Fibroblast of skin of scalp (primary cell): ENCODE measurements at regions not wholly inside any gene's neighbourhood (a gene's known extent, or its start where the extent isn't known, plus 50 kb on each side); places are given as distances from the start of the nearest gene placed in this dataset.
"Not testable (repeated sequence)": the region's sequence is repeated elsewhere in the genome, so short reads cannot be mapped to it uniquely, and the experiment has no call there.

Experiments used
- DNase-seq: peaks from one replicate; pipeline ENCODE4 v3.0.0-alpha.2; 2013

DNA sequence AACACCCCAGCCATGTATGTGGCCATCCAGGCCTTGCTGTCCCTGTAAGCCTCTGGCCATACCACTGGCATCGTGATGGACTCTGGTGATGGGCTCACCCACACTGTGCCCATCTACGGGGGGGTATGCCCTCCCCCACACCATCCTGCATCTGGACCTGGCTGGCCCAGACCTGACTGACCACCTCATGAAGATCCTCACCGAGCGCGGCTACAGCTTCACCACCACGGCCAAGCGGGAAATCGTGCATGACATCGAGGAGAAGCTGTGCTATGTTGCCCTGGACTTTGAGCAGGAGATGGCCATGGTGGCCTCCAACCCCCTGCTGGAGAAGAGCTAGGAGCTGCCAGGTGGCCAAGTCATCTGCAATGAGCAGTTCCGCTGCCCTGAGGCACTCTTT lies 80.4 kb upstream of the ZCCHC2 start:
- no peak for DNase-seq

- no peak for DNase-seq
Observed at GRCh38 chr18:62445386-62445917, 77.4 kb upstream of the ZCCHC2 start.

GRCh38 chr18:62446511-62446910 lies 76.3 kb upstream of the ZCCHC2 start:
- no peak for DNase-seq

GRCh38 chr18:62447652-62448051 lies 75.2 kb upstream of the ZCCHC2 start:
- no peak for DNase-seq

DNA sequence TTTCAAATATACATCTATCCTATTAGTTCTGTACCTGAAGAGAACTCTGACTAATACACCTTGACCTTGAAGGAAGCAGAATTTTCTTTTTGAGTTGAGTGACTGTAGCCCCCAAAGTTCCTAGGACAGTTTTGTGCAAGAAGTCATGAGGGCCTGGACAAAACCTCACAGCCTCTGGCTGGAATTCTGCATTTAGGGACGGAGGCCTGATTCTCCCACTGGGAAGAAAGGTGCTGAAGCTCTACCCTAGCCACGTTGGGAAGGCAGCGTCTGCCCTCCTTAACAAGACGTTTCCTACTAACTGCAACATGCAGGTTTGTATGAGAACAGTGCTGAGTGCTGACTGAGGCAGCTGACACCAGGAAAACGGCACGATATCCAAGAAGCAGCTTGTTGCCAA lies 74.4 kb upstream of the ZCCHC2 start:
- no peak for DNase-seq

DNA sequence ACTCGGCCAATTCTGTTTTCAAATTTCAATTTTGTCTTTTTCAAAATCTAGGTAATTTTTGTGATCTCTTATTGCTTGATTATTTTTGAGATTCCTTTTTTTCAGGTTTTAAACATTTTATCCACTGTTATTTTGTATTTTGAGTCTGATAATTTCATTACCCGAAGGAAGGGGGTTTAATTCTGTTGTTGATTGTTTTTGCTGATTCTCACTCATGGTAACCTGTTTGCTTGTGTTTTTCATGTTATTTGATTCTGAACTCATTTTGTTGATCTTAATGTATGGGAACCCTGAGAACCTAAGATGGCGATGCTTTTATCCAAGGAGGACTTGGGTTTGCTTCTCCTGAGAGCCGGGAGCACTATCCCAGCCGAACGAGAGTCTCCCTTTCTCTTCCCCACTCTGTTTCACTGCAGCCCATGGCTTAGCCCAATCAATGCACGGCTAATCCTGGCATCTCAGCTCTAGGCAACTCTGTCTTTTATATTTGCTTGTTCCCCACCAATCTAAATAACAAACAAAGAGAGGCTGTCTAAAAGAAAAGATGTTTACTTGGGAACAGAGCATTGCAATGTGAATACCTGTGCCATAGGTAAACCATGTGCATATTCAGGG lies 73.2 kb upstream of the ZCCHC2 start:
- no peak for DNase-seq

DNA sequence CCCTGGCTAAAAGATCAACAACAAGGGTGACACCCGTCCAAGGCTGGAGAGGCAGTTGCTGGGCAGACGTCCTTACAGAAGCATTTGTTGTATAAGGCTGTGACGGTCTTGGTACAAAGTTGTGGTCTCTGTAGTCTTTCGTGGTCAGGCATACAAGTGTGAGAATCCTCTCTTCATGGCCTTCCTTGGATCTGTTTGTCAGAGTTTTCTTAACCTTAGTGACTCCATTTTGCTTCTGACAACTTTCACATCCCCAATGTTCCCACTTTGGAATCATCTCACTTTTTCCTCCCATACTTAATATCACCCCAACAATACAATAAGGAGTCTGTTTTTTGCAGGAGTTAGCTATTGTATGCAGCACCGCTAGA lies 72.7 kb upstream of the ZCCHC2 start:
- DNase-seq: no peak

DNA sequence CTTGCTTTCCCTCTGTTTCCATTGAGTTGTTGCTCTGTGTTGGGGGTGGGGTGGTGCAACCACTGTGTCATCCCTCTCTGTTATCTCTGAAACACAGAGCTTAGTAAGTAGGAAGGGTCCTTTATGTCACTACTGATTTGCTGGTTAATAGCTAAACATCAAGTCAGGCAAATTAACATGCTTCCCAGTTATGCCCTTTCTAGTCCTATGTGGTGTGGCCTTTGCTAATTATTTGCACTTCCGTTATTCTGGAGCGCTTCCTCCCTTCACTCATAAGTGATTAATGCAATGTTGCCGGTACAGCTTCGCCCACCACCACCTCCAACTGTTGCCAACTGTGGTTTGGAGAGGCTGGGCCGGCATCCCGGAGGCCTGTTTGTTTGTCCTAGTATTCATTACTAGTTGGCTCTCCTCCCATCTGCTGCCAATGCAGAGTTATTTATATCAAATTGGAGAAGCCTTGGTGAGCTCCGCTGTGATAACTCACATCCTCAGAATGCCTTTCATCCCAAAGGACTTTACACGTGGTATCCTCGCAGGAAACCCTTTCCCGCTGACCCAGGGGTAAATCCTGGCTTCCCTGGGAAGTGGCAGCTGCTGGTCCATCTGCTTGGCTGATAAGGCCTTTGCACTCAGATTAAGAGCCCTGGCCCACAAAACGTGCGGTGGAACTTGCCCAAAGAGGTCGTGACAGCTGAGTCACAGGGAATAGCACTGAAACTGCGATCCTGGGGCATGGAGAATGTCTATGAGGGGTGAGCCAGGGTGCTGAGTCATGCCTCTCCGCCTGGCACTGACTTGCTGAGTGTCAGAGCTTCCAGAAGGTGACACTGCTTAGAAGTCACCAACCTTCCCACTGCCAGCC lies 72.0 kb upstream of the ZCCHC2 start:
- DNase-seq: peak; percentile 63

DNA sequence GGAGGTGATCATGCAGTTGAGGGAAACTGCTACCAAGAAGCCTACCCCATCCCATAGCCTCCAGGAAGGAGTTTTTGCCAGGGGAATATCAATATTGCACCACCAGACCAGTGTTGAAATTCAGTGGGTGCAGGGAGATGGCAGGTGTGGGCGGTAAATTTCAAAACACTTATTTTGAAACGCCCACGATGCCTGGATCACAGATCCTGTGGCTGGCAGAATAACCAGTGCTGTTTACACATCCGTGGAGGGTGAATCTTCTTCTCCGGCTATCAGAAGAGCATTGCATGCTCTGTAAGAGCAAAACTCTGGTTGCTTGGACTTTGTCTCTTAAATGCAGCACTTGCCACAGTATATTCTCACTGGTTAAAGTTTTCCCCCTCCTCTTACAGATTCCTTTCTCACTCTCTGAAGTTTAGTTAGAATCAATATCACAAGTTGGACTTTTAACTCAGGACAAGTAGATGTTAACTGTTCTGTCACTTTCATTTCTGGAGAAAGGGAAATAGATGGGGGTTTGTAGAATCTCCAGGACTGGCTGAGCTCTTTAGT lies 70.5 kb upstream of the ZCCHC2 start:
- DNase-seq: no peak

GRCh38 chr18:62453864-62454263 lies 69.0 kb upstream of the ZCCHC2 start:
- no peak for DNase-seq

GRCh38 chr18:62454527-62454926 lies 68.3 kb upstream of the ZCCHC2 start:
- DNase-seq: no peak

DNA sequence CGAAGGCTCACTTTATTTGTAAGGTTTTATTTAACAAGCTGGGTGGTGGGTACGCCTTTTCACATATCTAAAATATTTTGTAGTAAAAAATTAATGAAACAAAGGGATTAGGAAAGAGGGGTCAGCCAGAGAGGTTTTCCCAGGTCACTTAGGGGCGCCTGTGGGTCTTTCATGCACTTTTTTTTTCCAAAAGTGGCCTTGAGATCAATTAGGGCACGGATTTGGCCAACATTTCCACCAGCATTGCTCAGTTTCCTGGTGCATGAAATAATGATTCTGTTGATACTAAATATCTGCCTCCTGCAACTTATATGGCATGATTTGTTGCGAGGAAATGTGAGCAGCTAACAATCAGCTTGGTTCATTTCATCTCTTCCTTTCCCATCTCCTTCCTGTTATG lies 67.6 kb upstream of the ZCCHC2 start:
- DNase-seq: no peak

GRCh38 chr18:62457877-62458276 lies 64.9 kb upstream of the ZCCHC2 start:
- no peak for DNase-seq

DNA sequence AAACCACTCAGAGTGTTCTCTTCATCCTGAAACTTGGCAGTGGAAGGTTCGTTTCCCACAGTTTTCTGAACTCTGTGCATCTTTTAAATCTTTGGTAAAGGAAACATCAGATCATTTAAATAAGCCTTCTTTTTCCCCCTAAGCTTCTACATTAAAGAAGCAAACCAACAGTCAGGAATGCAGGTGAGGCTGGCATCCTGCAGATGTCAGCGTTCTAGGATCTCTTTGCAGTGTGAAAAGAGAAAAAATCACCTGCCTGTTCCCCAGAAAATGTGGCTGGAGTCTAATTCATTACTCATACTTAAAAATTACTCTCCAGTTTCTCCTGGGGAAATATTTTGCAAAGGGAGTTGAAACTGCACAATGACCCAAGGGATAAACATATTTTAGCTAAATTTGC lies 64.5 kb upstream of the ZCCHC2 start:
- no peak for DNase-seq

GRCh38 chr18:62458868-62459716 lies 63.7 kb upstream of the ZCCHC2 start:
- DNase-seq: no peak

DNA sequence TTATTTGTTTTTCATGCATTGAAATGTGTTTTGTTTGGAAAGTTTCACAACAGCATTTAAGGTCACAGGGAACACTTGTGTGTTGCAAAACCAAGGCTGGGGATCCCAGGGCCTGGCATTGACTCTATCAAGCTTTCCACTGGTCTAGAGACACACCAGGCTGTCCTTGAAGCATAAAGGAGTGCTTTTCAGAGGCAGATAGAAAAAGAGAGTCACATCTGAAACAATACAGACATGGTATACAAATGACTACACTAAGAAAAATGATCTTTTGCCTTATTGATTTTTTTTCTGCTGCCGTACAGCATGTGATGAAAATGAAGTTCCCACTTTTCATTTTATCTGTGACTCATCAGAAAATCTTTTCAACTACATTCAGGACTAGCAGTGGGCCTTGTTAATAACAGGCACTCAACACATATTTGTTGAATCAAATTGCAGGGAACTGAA lies 61.9 kb upstream of the ZCCHC2 start:
- no peak for DNase-seq

DNA sequence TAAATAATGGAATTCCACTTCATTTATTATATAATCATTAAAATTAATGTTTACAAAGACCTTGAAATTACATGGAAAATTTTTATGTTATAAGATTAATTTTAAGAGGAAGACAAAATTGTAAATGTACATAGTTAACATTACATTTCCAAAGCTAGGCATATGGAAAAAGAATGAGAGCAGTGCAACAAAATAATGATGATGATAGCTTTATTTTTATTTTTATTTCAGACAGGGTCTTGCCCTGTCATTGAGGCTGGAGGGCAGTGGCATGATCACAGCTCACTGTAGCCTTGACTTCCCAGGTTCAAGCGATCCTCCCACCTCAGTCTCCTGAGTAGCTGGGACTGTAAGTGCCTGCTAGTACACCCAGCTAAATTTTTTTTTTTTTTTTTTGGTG lies 61.2 kb upstream of the ZCCHC2 start:
- DNase-seq: no peak

GRCh38 chr18:62464266-62464665 lies 58.6 kb upstream of the ZCCHC2 start:
- no peak for DNase-seq

DNA sequence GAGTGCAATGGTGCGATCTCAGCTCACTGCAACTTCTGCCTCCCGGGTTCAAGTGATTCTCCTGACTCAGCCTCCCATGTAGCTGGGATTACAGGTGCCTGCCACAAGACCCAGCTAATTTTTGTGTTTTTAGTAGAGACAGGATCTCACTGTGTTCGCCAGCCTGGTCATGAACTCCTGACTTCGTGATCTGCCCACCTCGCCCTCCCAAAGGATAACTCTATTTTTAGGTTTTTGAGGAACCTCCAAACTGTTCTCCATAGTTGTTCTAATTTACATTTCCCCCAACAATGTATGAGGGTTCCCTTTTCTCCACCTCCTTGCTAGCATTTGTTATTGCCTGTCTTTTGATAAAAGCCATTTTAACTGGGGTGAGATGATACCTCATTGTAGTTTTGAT lies 53.7 kb upstream of the ZCCHC2 start:
- DNase-seq: not testable (repeated sequence)
